ENCODE measurements at regions not wholly inside any gene's neighbourhood (a gene's known extent, or its start where the extent isn't known, plus 50 kb on each side); places are given as distances from the start of the nearest gene placed in this dataset.

DNA sequence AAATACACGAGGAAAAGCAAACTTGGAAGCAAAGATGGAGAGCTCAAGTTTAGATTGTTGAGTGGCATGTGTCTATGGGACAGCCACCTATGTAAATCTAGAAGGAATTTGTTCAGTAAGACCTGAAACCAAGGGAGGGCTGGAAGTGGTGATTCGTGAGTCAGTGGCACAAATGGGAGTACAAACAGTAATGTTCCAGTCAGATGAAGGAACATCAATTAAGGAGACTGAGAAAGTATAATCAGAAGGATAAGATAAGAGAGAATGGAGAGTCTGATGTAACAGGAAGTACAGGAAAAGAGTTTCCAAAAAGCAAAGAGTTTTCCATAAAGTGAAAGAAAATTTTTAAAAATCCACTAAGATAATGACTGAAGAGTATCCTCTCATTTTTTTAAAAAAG is 544.2 kb downstream of the KIF20B start:
- TF ChIP-seq, protein P1, sequence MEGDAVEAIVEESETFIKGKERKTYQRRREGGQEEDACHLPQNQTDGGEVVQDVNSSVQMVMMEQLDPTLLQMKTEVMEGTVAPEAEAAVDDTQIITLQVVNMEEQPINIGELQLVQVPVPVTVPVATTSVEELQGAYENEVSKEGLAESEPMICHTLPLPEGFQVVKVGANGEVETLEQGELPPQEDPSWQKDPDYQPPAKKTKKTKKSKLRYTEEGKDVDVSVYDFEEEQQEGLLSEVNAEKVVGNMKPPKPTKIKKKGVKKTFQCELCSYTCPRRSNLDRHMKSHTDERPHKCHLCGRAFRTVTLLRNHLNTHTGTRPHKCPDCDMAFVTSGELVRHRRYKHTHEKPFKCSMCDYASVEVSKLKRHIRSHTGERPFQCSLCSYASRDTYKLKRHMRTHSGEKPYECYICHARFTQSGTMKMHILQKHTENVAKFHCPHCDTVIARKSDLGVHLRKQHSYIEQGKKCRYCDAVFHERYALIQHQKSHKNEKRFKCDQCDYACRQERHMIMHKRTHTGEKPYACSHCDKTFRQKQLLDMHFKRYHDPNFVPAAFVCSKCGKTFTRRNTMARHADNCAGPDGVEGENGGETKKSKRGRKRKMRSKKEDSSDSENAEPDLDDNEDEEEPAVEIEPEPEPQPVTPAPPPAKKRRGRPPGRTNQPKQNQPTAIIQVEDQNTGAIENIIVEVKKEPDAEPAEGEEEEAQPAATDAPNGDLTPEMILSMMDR (IDR thresholded peaks at IDR 0.05), result no peak
- TF ChIP-seq NR3C1 (IDR thresholded peaks at IDR 0.05), result no peak
- no peak for TF ChIP-seq CBX8 (IDR thresholded peaks at IDR 0.05)
- TF ChIP-seq JUNB (IDR thresholded peaks at IDR 0.05), result no peak
- no peak for TF ChIP-seq MAX (IDR thresholded peaks at IDR 0.05)
- no peak for TF ChIP-seq POLR2A (IDR thresholded peaks at IDR 0.05; ENCODE audit: low read length)
- TF ChIP-seq PBX3 (IDR thresholded peaks at IDR 0.05), result no peak
- TF ChIP-seq EP300 (IDR thresholded peaks at IDR 0.05), result no peak
- no peak for TF ChIP-seq CHD2 (IDR thresholded peaks at IDR 0.05; ENCODE audit: low read length, partially characterized antibody)
- TF ChIP-seq, protein P2, sequence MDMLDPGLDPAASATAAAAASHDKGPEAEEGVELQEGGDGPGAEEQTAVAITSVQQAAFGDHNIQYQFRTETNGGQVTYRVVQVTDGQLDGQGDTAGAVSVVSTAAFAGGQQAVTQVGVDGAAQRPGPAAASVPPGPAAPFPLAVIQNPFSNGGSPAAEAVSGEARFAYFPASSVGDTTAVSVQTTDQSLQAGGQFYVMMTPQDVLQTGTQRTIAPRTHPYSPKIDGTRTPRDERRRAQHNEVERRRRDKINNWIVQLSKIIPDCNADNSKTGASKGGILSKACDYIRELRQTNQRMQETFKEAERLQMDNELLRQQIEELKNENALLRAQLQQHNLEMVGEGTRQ (IDR thresholded peaks at IDR 0.05), result no peak
- no peak for TF ChIP-seq ESRRA (IDR thresholded peaks at IDR 0.05; ENCODE audit: borderline replicate concordance, low read length)
- no peak for TF ChIP-seq SMC3 (IDR thresholded peaks at IDR 0.05)
